ENCODE measurements at regions not wholly inside any gene's neighbourhood (a gene's known extent, or its start where the extent isn't known, plus 50 kb on each side); places are given as distances from the start of the nearest gene placed in this dataset.
"Not testable (repeated sequence)": the region's sequence is repeated elsewhere in the genome, so short reads cannot be mapped to it uniquely, and the experiment has no call there.

DNA sequence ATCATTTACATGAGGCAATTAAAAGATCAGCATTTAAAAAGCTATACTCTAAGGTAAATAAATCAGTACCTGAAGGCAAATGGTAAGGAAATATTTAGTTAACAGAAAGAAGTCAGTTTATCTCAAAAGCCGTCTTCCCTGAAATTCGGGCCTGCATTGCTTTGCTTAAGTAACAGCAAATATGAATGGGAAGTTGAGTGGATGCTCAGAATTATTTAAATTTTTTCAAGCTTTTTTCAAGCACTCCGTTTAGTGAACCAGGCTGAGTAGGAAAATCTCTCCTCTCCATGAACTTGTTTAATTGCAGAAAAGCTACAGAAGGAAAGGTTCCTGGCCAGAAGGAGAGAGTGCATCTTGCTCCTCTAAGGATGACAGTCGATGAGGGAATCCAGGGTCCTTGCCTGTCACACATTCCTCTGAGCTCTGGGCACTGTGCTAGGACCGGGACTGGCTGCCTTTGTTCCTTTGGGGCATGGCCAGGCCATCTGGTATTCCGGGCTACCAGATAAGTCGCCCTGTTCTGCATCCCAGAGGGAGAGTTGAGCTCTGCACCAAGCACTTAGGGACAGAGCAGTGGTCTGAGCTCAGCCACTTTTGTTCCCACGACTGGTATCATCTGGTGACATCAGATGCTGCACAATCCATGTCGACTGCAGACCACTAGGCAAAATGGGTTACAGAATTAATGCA, 77.6 kb downstream of the RIN2 start:
- Histone ChIP-seq H3K27ac (no peak overlapping the region), H3K36me3 (ENCODE audit: insufficient read depth, low read length) (no peaks in the 10 kb centered on the region), H3K4me3 (no peak overlapping the region), H3K9ac (ENCODE audit: insufficient read length) (no peak overlapping the region), H3K9me3 (ENCODE audit: low read depth, low read length) (no peaks in the 10 kb centered on the region)
- no peak for DNase-seq (ENCODE audit: low read depth, low spot score)
- no peak for TF ChIP-seq POLR2AphosphoS5 (IDR thresholded peaks at IDR 0.05; ENCODE audit: borderline replicate concordance, low read depth, low read length)
- TF ChIP-seq EZH2 (IDR thresholded peaks at IDR 0.05): no peak
- TF ChIP-seq FOXP2 (optimal IDR thresholded peaks at IDR 0.05; ENCODE audit: control extremely low read depth, extremely low read length, insufficient read depth): no peak

DNA sequence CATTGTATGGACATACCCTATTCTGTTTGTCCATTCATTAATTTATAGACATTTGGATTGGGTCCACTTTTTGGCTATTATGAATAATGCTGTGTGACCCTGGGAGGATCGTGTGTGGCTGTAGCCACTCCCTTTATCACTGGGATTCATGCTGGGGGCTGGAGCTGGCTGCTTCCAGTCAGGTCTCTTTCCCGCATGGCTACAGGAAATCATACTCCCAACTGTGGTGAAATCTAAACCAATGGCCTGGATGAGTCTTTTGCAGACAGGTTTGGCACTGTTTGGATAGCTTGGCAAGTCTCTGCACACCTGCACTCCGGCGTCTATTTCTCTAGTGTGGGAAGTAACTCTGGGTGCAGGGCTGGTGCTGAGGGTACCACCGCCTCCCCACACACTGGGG, 80.4 kb downstream of the RIN2 start:
- no peak overlapping the region for H3K27ac ChIP-seq
- no peak overlapping the region for H3K4me3 ChIP-seq
- no peaks in the 10 kb centered on the region for H3K9me3 ChIP-seq (ENCODE audit: low read depth, low read length)
- TF ChIP-seq FOXP2 (optimal IDR thresholded peaks at IDR 0.05; ENCODE audit: control extremely low read depth, extremely low read length, insufficient read depth): no peak
- no peak for TF ChIP-seq EZH2 (IDR thresholded peaks at IDR 0.05)
- no peak for TF ChIP-seq POLR2AphosphoS5 (IDR thresholded peaks at IDR 0.05; ENCODE audit: borderline replicate concordance, low read depth, low read length)
- H3K36me3 ChIP-seq (ENCODE audit: insufficient read depth, low read length): no peaks in the 10 kb centered on the region
- no peak overlapping the region for H3K9ac ChIP-seq (ENCODE audit: insufficient read length)
- DNase-seq (ENCODE audit: low read depth, low spot score): no peak

DNA sequence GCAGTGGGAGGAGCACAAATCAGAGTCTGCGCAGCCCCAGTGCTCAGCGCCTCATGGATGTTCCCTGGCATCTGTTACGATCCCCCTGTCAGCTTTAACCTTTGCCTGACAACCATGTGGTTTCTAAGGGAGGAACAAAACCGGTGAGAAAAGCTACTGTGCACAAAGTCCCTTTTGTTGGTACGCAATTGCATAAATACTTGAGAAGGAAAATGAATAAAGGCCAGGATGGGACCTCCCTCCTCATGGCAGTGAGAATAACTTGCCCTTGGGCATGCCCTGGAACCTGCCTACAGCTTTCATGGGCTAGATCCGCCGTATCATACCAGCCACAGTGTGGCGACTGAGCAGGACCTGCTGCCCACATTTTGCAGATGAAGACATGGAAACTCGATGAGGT, 81.0 kb downstream of the RIN2 start:
- Histone ChIP-seq H3K9me3 (ENCODE audit: low read depth, low read length) (no peaks in the 10 kb centered on the region), H3K36me3 (ENCODE audit: insufficient read depth, low read length) (no peaks in the 10 kb centered on the region), H3K4me3 (no peak overlapping the region), H3K27ac (no peak overlapping the region), H3K9ac (ENCODE audit: insufficient read length) (no peak overlapping the region)
- DNase-seq (ENCODE audit: low read depth, low spot score): no peak
- TF ChIP-seq FOXP2 (optimal IDR thresholded peaks at IDR 0.05; ENCODE audit: control extremely low read depth, extremely low read length, insufficient read depth) (no peak), EZH2 (IDR thresholded peaks at IDR 0.05) (no peak), POLR2AphosphoS5 (IDR thresholded peaks at IDR 0.05; ENCODE audit: borderline replicate concordance, low read depth, low read length) (no peak)

DNA sequence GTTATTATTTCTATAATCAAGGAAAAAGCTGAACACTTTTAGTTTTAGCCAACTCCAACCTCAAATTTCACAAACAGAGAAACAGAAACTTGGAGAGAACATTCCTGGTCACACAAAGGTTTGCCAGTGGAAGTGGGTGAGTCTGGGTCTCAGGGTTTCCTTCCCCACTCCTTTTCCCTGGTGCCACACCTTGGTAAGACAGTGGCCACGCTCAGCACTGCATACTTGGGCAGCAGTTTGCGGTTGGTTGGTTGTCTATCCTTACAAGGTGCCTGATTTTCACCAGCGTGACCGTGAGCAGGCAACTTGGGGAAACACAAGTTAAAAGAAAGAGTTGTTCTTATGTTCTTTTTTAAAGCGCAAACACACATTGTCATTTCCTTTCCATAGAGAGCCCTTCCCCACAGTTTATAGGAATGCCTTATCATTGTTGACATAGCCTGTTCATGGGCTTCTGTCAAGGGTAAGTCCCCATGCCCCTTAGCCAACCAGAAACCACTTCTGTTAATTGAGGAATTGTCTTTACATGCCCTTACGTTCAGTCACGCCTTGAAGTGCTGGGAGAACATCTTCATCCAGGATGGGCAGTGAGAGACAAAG, 82.2 kb downstream of the RIN2 start:
- TF ChIP-seq POLR2AphosphoS5 (IDR thresholded peaks at IDR 0.05; ENCODE audit: borderline replicate concordance, low read depth, low read length): no peak
- no peak for TF ChIP-seq EZH2 (IDR thresholded peaks at IDR 0.05)
- TF ChIP-seq FOXP2 (optimal IDR thresholded peaks at IDR 0.05; ENCODE audit: control extremely low read depth, extremely low read length, insufficient read depth): no peak
- no peak overlapping the region for H3K4me3 ChIP-seq
- H3K9ac ChIP-seq (ENCODE audit: insufficient read length): no peak overlapping the region
- no peaks in the 10 kb centered on the region for H3K36me3 ChIP-seq (ENCODE audit: insufficient read depth, low read length)
- no peak for DNase-seq (ENCODE audit: low read depth, low spot score)
- no peaks in the 10 kb centered on the region for H3K9me3 ChIP-seq (ENCODE audit: low read depth, low read length)
- no peak overlapping the region for H3K27ac ChIP-seq

DNA sequence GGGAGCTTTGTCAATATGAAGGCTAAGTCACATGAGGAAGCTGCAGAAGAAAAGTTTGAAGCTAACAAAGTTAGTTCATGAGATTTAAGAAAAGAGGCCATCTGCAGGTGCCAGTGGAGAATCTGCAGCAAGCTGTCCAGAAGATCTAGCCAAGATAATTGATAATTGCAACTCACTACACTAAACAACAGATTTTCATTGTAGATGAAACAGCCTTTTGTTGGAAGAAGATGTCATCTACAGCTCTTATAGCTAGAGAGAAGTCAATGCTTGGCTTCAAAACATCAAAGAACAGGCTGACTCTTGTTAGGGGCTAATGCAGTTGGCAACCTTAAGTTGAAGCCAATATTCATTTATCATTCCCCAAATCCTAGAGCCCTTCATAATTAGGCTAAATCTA, 83.7 kb downstream of the RIN2 start:
- no peaks in the 10 kb centered on the region for H3K36me3 ChIP-seq (ENCODE audit: insufficient read depth, low read length)
- TF ChIP-seq POLR2AphosphoS5 (IDR thresholded peaks at IDR 0.05; ENCODE audit: borderline replicate concordance, low read depth, low read length): no peak
- TF ChIP-seq FOXP2 (optimal IDR thresholded peaks at IDR 0.05; ENCODE audit: control extremely low read depth, extremely low read length, insufficient read depth): no peak
- no peak for TF ChIP-seq EZH2 (IDR thresholded peaks at IDR 0.05)
- H3K9me3 ChIP-seq (ENCODE audit: low read depth, low read length): no peaks in the 10 kb centered on the region
- H3K4me3 ChIP-seq: no peak overlapping the region
- no peak overlapping the region for H3K27ac ChIP-seq
- no peak overlapping the region for H3K9ac ChIP-seq (ENCODE audit: insufficient read length)
- no peak for DNase-seq (ENCODE audit: low read depth, low spot score)

DNA sequence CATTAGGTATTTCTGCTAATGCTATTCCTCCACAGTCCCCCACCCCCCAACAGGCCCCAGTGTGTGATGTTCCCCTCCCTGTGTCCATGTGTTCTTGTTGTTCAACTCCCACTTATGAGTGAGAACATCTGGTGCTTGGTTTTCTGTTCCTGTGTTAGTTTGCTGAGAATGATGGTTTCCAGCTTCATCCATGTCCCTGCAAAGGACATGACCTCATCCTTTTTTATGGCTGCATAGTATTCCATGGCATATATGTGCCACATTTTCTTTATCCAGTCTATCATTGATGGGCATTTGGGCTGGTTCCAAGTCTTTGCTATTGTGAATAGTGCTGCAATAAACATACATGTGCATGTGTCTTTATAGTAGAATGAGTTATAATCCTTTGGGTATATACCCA, 86.8 kb downstream of the RIN2 start:
- not testable (repeated sequence) for DNase-seq (ENCODE audit: low read depth, low spot score); H3K9me3 ChIP-seq (ENCODE audit: low read depth, low read length); H3K36me3 ChIP-seq (ENCODE audit: insufficient read depth, low read length); H3K27ac ChIP-seq; H3K9ac ChIP-seq (ENCODE audit: insufficient read length); H3K4me3 ChIP-seq

DNA sequence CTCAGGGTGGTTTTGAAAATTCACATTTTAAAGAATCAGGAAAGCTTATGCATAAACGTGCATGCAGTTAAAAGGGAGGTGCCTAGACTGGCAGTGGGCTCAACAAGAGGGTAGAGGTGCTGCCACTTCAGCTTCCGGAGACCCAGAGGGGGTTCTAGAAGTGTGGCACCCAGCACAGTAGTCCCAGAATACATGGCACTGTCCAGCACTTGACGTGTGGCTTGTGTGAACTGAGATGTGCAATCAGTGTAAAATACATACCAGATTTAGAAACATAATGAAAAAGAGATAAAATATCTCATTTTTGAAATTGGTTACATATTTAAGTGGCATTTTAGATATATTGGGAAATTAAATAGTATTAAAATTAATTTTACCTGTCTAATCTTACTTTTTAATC, 89.3 kb downstream of the RIN2 start:
- Histone ChIP-seq H3K27ac (no peak overlapping the region), H3K4me3 (no peak overlapping the region), H3K9ac (ENCODE audit: insufficient read length) (no peak overlapping the region), H3K9me3 (ENCODE audit: low read depth, low read length) (no peaks in the 10 kb centered on the region), H3K36me3 (ENCODE audit: insufficient read depth, low read length) (no peaks in the 10 kb centered on the region)
- DNase-seq (ENCODE audit: low read depth, low spot score): no peak
- TF ChIP-seq EZH2 (IDR thresholded peaks at IDR 0.05) (no peak), FOXP2 (optimal IDR thresholded peaks at IDR 0.05; ENCODE audit: control extremely low read depth, extremely low read length, insufficient read depth) (no peak), POLR2AphosphoS5 (IDR thresholded peaks at IDR 0.05; ENCODE audit: borderline replicate concordance, low read depth, low read length) (no peak)

DNA sequence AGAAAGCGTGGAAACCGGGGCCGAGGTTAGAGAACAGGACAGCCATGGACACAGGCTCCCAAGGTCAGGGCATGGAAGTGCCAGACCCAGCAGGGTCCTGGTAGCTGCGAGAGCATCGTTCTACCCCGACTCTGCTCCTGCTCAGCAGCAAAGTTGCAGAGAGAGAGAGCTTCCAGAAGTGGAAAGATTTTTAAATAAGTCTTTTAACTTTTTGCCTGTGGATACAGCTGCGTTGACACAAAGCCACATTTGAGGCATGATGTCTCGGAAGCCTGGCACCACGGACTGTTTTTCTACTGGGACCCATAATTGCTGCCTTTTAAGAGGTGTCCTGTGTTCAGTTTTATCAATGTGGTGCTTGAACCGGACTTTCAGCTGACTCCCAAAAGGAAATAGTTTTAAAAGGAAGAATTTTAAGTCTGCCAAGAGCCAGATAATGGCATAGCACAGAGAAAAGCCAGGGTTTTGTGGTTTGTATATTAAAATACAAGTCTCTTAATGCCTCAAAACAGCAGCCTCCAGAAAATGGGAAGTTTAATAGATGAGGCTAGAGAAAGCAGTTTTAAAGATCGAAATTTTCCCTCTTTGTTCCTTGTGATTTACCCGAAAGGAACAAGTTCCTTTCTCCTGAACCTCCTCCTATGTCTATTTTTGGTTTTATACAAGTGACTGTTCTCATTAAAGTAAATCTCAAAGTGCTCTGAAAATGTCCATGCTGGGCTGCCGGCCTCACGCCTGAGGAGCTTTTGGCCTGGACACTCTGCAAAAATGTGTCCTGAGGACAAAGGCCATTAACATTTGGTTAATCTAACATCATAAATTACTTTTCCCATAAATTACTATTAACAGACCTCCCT, 91.5 kb downstream of the RIN2 start:
- TF ChIP-seq POLR2AphosphoS5 (IDR thresholded peaks at IDR 0.05; ENCODE audit: borderline replicate concordance, low read depth, low read length): no peak
- no peak for TF ChIP-seq EZH2 (IDR thresholded peaks at IDR 0.05)
- no peak for TF ChIP-seq FOXP2 (optimal IDR thresholded peaks at IDR 0.05; ENCODE audit: control extremely low read depth, extremely low read length, insufficient read depth)
- H3K9ac ChIP-seq (ENCODE audit: insufficient read length): peak overlapping the region; percentile 61
- peak overlapping the region; percentile 63 for H3K4me3 ChIP-seq
- peak overlapping the region; percentile 94 for H3K27ac ChIP-seq
- peak; percentile 61 for DNase-seq (ENCODE audit: low read depth, low spot score)
- H3K36me3 ChIP-seq (ENCODE audit: insufficient read depth, low read length): no peaks in the 10 kb centered on the region
- no peaks in the 10 kb centered on the region for H3K9me3 ChIP-seq (ENCODE audit: low read depth, low read length)
